ENCODE measurements at regions not wholly inside any gene's neighbourhood (a gene's known extent, or its start where the extent isn't known, plus 50 kb on each side); places are given as distances from the start of the nearest gene placed in this dataset.

DNA sequence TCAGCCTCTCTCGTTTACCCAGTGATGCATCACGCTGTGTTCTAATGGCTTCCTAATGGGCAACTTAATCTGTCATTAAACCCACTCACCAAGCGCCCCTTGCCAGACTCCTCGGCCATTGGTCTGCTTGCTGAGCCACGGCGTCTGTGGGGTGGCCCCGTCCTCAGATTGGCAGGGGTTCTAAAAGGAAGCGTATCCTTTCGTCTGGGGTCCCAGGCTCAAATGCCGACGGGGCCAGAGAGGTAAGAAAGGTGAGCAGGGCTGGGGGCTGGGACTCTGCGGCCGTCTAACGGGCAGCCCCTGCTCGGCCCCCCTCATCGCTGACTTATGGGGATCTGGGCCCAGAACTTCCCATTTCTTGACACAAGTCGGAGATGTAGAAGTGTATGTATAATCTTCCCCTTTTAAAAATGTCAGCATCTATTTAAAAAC, 315.1 kb upstream of the PROK2 start:
- H3K36me3 Mint-ChIP-seq (ENCODE audit: unreplicated experiment): no peaks in the 10 kb centered on the region
- TF ChIP-seq, protein P1, sequence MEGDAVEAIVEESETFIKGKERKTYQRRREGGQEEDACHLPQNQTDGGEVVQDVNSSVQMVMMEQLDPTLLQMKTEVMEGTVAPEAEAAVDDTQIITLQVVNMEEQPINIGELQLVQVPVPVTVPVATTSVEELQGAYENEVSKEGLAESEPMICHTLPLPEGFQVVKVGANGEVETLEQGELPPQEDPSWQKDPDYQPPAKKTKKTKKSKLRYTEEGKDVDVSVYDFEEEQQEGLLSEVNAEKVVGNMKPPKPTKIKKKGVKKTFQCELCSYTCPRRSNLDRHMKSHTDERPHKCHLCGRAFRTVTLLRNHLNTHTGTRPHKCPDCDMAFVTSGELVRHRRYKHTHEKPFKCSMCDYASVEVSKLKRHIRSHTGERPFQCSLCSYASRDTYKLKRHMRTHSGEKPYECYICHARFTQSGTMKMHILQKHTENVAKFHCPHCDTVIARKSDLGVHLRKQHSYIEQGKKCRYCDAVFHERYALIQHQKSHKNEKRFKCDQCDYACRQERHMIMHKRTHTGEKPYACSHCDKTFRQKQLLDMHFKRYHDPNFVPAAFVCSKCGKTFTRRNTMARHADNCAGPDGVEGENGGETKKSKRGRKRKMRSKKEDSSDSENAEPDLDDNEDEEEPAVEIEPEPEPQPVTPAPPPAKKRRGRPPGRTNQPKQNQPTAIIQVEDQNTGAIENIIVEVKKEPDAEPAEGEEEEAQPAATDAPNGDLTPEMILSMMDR (IDR thresholded peaks at IDR 0.05; ENCODE audit: partially characterized antibody, unreplicated experiment): no peak
- H3K4me1 Mint-ChIP-seq (ENCODE audit: low read depth, unreplicated experiment): peaks cover 9% of the 10 kb centered on the region
- no peak for DNase-seq
- H3K9me3 Mint-ChIP-seq (ENCODE audit: unreplicated experiment): peaks cover 1% of the 10 kb centered on the region
- H3K27me3 Mint-ChIP-seq (ENCODE audit: unreplicated experiment): peaks cover 4% of the 10 kb centered on the region
- H3K27ac Mint-ChIP-seq (ENCODE audit: unreplicated experiment): no peak overlapping the region
- H3K4me3 Mint-ChIP-seq (ENCODE audit: unreplicated experiment): peak overlapping the region; percentile 78

DNA sequence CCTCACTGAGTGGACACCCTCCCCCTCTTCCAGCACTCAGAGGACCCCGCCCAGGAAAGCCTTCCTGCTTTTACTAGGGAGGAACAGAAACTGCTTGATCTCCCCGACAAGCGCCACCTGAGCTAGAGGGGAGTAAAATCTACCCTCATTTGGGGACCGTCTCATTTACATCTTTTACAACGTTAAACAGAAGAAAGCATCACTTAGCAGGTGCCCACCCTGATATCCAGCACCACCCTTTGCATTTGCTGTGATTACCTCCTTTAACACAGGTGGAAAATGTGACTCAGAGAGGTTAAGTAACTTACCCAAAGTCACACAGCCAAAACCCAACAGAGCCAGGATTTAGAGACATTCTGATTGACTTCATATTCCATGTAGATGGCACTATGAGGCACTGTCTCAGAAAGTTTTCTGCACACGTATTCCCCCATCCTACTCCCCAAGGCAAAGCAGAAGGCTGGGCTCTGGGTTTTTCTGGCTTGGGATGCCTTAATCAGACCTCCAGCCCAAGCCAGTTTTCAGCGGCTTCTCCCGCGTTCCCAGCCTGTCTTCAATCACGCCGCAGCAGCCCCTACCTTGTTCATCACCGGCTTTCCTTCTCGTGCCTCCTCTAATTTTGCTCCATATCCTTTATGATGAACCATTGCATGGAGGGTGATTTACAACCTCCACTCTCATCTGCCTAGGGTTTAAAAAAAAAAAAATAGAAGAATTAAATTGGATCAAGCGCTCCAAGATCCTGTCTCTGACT, 314.6 kb upstream of the PROK2 start:
- no peak for DNase-seq
- Mint-ChIP-seq H3K9me3 (ENCODE audit: unreplicated experiment) (peaks cover 1% of the 10 kb centered on the region), H3K27ac (ENCODE audit: unreplicated experiment) (no peak overlapping the region), H3K27me3 (ENCODE audit: unreplicated experiment) (peaks cover 4% of the 10 kb centered on the region), H3K36me3 (ENCODE audit: unreplicated experiment) (no peaks in the 10 kb centered on the region), H3K4me1 (ENCODE audit: low read depth, unreplicated experiment) (peaks cover 9% of the 10 kb centered on the region), H3K4me3 (ENCODE audit: unreplicated experiment) (no peak overlapping the region)
- TF ChIP-seq, protein P1 (IDR thresholded peaks at IDR 0.05; ENCODE audit: partially characterized antibody, unreplicated experiment): no peak

- H3K9me3 Mint-ChIP-seq (ENCODE audit: unreplicated experiment): peaks cover 1% of the 10 kb centered on the region
- H3K4me3 Mint-ChIP-seq (ENCODE audit: unreplicated experiment): no peak overlapping the region
- peaks cover 13% of the 10 kb centered on the region for H3K4me1 Mint-ChIP-seq (ENCODE audit: low read depth, unreplicated experiment)
- H3K36me3 Mint-ChIP-seq (ENCODE audit: unreplicated experiment): no peaks in the 10 kb centered on the region
- DNase-seq: no peak
- peaks cover 7% of the 10 kb centered on the region for H3K27me3 Mint-ChIP-seq (ENCODE audit: unreplicated experiment)
- no peak overlapping the region for H3K27ac Mint-ChIP-seq (ENCODE audit: unreplicated experiment)
- TF ChIP-seq, protein P1 (IDR thresholded peaks at IDR 0.05; ENCODE audit: partially characterized antibody, unreplicated experiment): no peak
Measured at GRCh38 chr3:72097053-72097452, 312.1 kb upstream of the PROK2 start.

- H3K27me3 Mint-ChIP-seq (ENCODE audit: unreplicated experiment): peaks cover 7% of the 10 kb centered on the region
- no peak overlapping the region for H3K27ac Mint-ChIP-seq (ENCODE audit: unreplicated experiment)
- no peak for DNase-seq
- no peaks in the 10 kb centered on the region for H3K36me3 Mint-ChIP-seq (ENCODE audit: unreplicated experiment)
- no peak overlapping the region for H3K4me3 Mint-ChIP-seq (ENCODE audit: unreplicated experiment)
- H3K4me1 Mint-ChIP-seq (ENCODE audit: low read depth, unreplicated experiment): peaks cover 6% of the 10 kb centered on the region
- H3K9me3 Mint-ChIP-seq (ENCODE audit: unreplicated experiment): peaks cover 1% of the 10 kb centered on the region
- TF ChIP-seq, protein P1 (IDR thresholded peaks at IDR 0.05; ENCODE audit: partially characterized antibody, unreplicated experiment): no peak
Measured at GRCh38 chr3:72095521-72095920, 310.6 kb upstream of the PROK2 start.

- Mint-ChIP-seq H3K9me3 (ENCODE audit: unreplicated experiment) (peaks cover 1% of the 10 kb centered on the region), H3K27ac (ENCODE audit: unreplicated experiment) (peak overlapping the region; percentile 4), H3K4me3 (ENCODE audit: unreplicated experiment) (no peak overlapping the region), H3K36me3 (ENCODE audit: unreplicated experiment) (no peaks in the 10 kb centered on the region), H3K27me3 (ENCODE audit: unreplicated experiment) (peaks cover 6% of the 10 kb centered on the region), H3K4me1 (ENCODE audit: low read depth, unreplicated experiment) (peaks cover 4% of the 10 kb centered on the region)
- TF ChIP-seq, protein P1 (IDR thresholded peaks at IDR 0.05; ENCODE audit: partially characterized antibody, unreplicated experiment): no peak
- no peak for DNase-seq
Measured at GRCh38 chr3:72093992-72094334, 309.0 kb upstream of the PROK2 start.

All from glutamatergic neuron (in vitro differentiated cells).